Liver (tissue), 8 donors: ENCODE measurements at regions not wholly inside any gene's neighbourhood (a gene's known extent, or its start where the extent isn't known, plus 50 kb on each side); places are given as distances from the start of the nearest gene placed in this dataset.

Experiments
- DNase-seq: peaks from one replicate; pipeline ENCODE4 v3.0.0-alpha.2; 2017; ENCODE audit warnings: low spot score
- H3K27ac ChIP-seq, 2 donors: one replicate each; pipeline ENCODE4 v1.7.0; 2013; ENCODE audit warnings: inconsistent platforms in 2 of 2, low read length in 2 of 2, control low read depth in 1 of 2, low read depth in 1 of 2, mild to moderate bottlenecking in 1 of 2
- H3K27me3 ChIP-seq, 4 donors: one replicate each; pipeline versions ENCODE4 v1.6.1 to v1.7.0; 2013; ENCODE audit warnings: low read length in 3 of 4, inconsistent platforms in 1 of 4, mild to moderate bottlenecking in 1 of 4, moderate library complexity in 1 of 4; ENCODE audit not compliant: control insufficient read depth in 4 of 4, insufficient read depth in 4 of 4
- H3K36me3 ChIP-seq, 4 donors: one replicate each; pipeline versions ENCODE4 v1.6.1 to v1.7.0; 2013; ENCODE audit warnings: low read length in 3 of 4, mild to moderate bottlenecking in 3 of 4, low read depth in 1 of 4, moderate library complexity in 1 of 4; ENCODE audit not compliant: control insufficient read depth in 4 of 4, insufficient read depth in 3 of 4
- H3K4me1 ChIP-seq, 4 donors: one replicate each; pipeline versions ENCODE4 v1.6.1 to v1.7.0; 2013; ENCODE audit warnings: low read length in 3 of 4, mild to moderate bottlenecking in 3 of 4, moderate library complexity in 1 of 4; ENCODE audit not compliant: control insufficient read depth in 4 of 4, insufficient read depth in 4 of 4
- H3K4me3 ChIP-seq, 3 donors: one replicate each; pipeline versions ENCODE4 v1.6.1 to v1.7.0; 2013; ENCODE audit warnings: low read length in 3 of 3, control low read depth in 1 of 3, low read depth in 1 of 3, mild to moderate bottlenecking in 1 of 3
- H3K9ac ChIP-seq, 2 donors: one replicate each; pipeline ENCODE4 v1.7.0; 2013; ENCODE audit warnings: low read length in 2 of 2, mild to moderate bottlenecking in 2 of 2, moderate library complexity in 2 of 2, control low read depth in 1 of 2, low read depth in 1 of 2
- H3K9me3 ChIP-seq, 4 donors: one replicate each; pipeline versions ENCODE4 v1.6.1 to v1.7.0; 2013; ENCODE audit warnings: low read length in 3 of 4; ENCODE audit not compliant: control insufficient read depth in 4 of 4
- CTCF ChIP-seq: fragments of 150-350 bp; IDR thresholded peaks from 2 replicates; pipeline ENCODE4 v1.5.1; 2017; ENCODE audit warnings: improper control_type of control experiment, low read depth, low read length; ENCODE audit not compliant: missing input control
- EGR1 ChIP-seq, 2 donors: IDR thresholded peaks; 2 replicates each; pipeline ENCODE4 v1.6.1; 2016 to 2018; ENCODE audit warnings: antibody characterized with exemption in 2 of 2, low read depth in 2 of 2
- HNF4A ChIP-seq, 2 donors: conservative IDR thresholded peaks; 2 replicates each; pipeline ENCODE4 v1.6.1; 2016; ENCODE audit warnings: antibody characterized with exemption in 2 of 2, mild to moderate bottlenecking in 2 of 2
- JUND ChIP-seq, 2 donors: IDR thresholded peaks; 2 replicates each; pipeline ENCODE4 v1.6.1; 2016; ENCODE audit warnings: antibody characterized with exemption in 2 of 2
- RAD21 ChIP-seq, 2 donors: IDR thresholded peaks; 2 replicates each; pipeline ENCODE4 v1.6.1; 2016; ENCODE audit warnings: antibody characterized with exemption in 2 of 2, mild to moderate bottlenecking in 2 of 2
- REST ChIP-seq: IDR thresholded peaks from 2 replicates; pipeline ENCODE4 v1.6.1; 2016; ENCODE audit warnings: antibody characterized with exemption, mild to moderate bottlenecking
- RXRA ChIP-seq, 2 donors: IDR thresholded peaks; 2 replicates each; pipeline ENCODE4 v1.6.1; 2017 to 2018; ENCODE audit warnings: antibody characterized with exemption in 2 of 2, mild to moderate bottlenecking in 1 of 2
- SP1 ChIP-seq: IDR thresholded peaks from 2 replicates; pipeline ENCODE4 v1.6.1; 2018; ENCODE audit warnings: antibody characterized with exemption, mild to moderate bottlenecking
- TAF1 ChIP-seq: conservative IDR thresholded peaks from 2 replicates; pipeline ENCODE4 v1.6.1; 2016; ENCODE audit warnings: antibody characterized with exemption, mild to moderate bottlenecking
- ZBTB33 ChIP-seq: IDR thresholded peaks from 2 replicates; pipeline ENCODE4 v1.6.1; 2016; ENCODE audit warnings: antibody characterized with exemption
- WGBS: extraction: QIAGEN DNeasy Blood & Tissue Kit; methylation state at CpG from one replicate; pipeline ENCODE4 v1.1.7; 2013; 5-methylcytosine and 5-hydroxymethylcytosine counted together
- TF ChIP-seq, protein P1 (sequence below): IDR thresholded peaks from 2 replicates; pipeline ENCODE4 v1.6.1; 2016; ENCODE audit warnings: antibody characterized with exemption
- TF ChIP-seq, protein P2 (sequence below): IDR thresholded peaks from 2 replicates; pipeline ENCODE4 v1.6.1; 2016; ENCODE audit warnings: antibody characterized with exemption
- donor health status: healthy.
- donor health status: healthy.
- donor health status: healthy.
- donor health status: healthy.
- donor health status: healthy.

GRCh38 chr4:148574502-148574901, 132.3 kb upstream of the NR3C2 start (continued):
- TF ChIP-seq CTCF (no peak), EGR1 (IDR thresholded peaks at IDR 0.05; ENCODE audit: low read depth in 2 of 2) (no peak), TAF1 (no peak)
- TF ChIP-seq, protein P1, sequence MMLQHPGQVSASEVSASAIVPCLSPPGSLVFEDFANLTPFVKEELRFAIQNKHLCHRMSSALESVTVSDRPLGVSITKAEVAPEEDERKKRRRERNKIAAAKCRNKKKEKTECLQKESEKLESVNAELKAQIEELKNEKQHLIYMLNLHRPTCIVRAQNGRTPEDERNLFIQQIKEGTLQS = no peak

GRCh38 chr4:148574066-148574465, 131.9 kb upstream of the NR3C2 start:
- no peak overlapping the region for H3K27ac ChIP-seq
- H3K27me3 ChIP-seq = no peaks in the 10 kb centered on the region
- WGBS = 72% methylated on average over 4 of the region's 4 CpGs
- H3K36me3 ChIP-seq = no peaks in the 10 kb centered on the region
- no peak for DNase-seq
- no peak for TF ChIP-seq ZBTB33
- no peak for TF ChIP-seq REST
- no peak for TF ChIP-seq TAF1
- no peak for TF ChIP-seq HNF4A (conservative IDR thresholded peaks at IDR 0.05)
- no peak for TF ChIP-seq CTCF
- TF ChIP-seq RXRA (IDR thresholded peaks at IDR 0.05) = no peak
- TF ChIP-seq SP1 = no peak
- no peak for TF ChIP-seq JUND (IDR thresholded peaks at IDR 0.05)
- TF ChIP-seq, protein P2, sequence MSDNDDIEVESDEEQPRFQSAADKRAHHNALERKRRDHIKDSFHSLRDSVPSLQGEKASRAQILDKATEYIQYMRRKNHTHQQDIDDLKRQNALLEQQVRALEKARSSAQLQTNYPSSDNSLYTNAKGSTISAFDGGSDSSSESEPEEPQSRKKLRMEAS = no peak
- no peak for TF ChIP-seq RAD21 (IDR thresholded peaks at IDR 0.05)
- TF ChIP-seq EGR1 (IDR thresholded peaks at IDR 0.05; ENCODE audit: low read depth in 2 of 2) = no peak
- TF ChIP-seq, protein P1 = no peak
- H3K9me3 ChIP-seq = peaks cover 0 to 6% (median under 1%) of the 10 kb centered on the region in 4 donors
- no peak overlapping the region for H3K9ac ChIP-seq
- H3K4me1 ChIP-seq = no peaks in the 10 kb centered on the region
- H3K4me3 ChIP-seq = no peak overlapping the region
